PC-9 (cell line): ENCODE measurements at regions not wholly inside any gene's neighbourhood (a gene's known extent, or its start where the extent isn't known, plus 50 kb on each side); places are given as distances from the start of the nearest gene placed in this dataset.

Experiments
- BruUV-seq: library from RNA; stranded (reverse); fragments of 400-500 nt; replicated peaks from 2 replicates; lab custom pipeline; 2021; lab: Mats Ljungman, UMichigan
- CTCF ChIA-PET: fragments of 300-600 bp; sonication (Branson Sonifier 250); formaldehyde crosslinking; loops from one replicate; lab custom pipeline; 2022; ENCODE audit warnings: antibody characterized with exemption; lab: Charles Lee
- POLR2A ChIA-PET: fragments of 300-600 bp; sonication (Branson Sonifier 250); formaldehyde crosslinking; loops from one replicate; lab custom pipeline; 2022; ENCODE audit warnings: antibody characterized with exemption; ENCODE audit not compliant: unreplicated experiment; lab: Charles Lee
- DNase-seq, 2 experiments: peaks; one replicate each; pipeline versions ENCODE4 v3.0.0 to v3.0.0-alpha.2; 2015 to 2022; ENCODE audit warnings: mixed read lengths in 1 of 2
- H2AFZ ChIP-seq: fragments of 200-600 bp; sonication (generic); 2 replicates; pipeline ENCODE4 v1.8.1; 2017; ENCODE audit warnings: antibody characterized with exemption
- H3F3A ChIP-seq: fragments of 200-600 bp; sonication (generic); 2 replicates; pipeline ENCODE4 v1.8.1; 2017; ENCODE audit warnings: antibody characterized with exemption, mild to moderate bottlenecking, low read depth; ENCODE audit not compliant: insufficient read depth
- H3K27ac ChIP-seq: fragments of 200-600 bp; sonication (generic); 2 replicates; pipeline ENCODE4 v1.6.1; 2016; ENCODE audit warnings: mixed run types
- H3K27me3 ChIP-seq: fragments of 200-600 bp; sonication (generic); 2 replicates; pipeline ENCODE4 v1.6.1; 2016; ENCODE audit warnings: low read depth, mixed run types; ENCODE audit not compliant: insufficient read depth
- H3K36me3 ChIP-seq: fragments of 200-600 bp; sonication (generic); 2 replicates; pipeline ENCODE4 v1.6.1; 2016; ENCODE audit warnings: low read depth, mixed run types
- H3K4me1 ChIP-seq: fragments of 200-600 bp; sonication (generic); replicated peaks from 2 replicates; pipeline ENCODE4 v1.6.1; 2016; ENCODE audit warnings: mixed run types; ENCODE audit not compliant: insufficient read depth
- H3K4me2 ChIP-seq: fragments of 200-600 bp; sonication (generic); 2 replicates; pipeline ENCODE4 v1.6.1; 2017; ENCODE audit warnings: mixed run types
- H3K4me3 ChIP-seq: fragments of 200-600 bp; sonication (generic); 2 replicates; pipeline ENCODE4 v1.6.1; 2016; ENCODE audit warnings: mixed run types
- H3K79me2 ChIP-seq: fragments of 200-600 bp; sonication (generic); 2 replicates; pipeline ENCODE4 v1.6.1; 2017; ENCODE audit warnings: low read depth, mixed run types
- H3K9me2 ChIP-seq: fragments of 200-600 bp; sonication (generic); 2 replicates; pipeline ENCODE4 v1.8.1; 2017; ENCODE audit warnings: mild to moderate bottlenecking; ENCODE audit not compliant: insufficient read depth
- H3K9me3 ChIP-seq: fragments of 200-600 bp; sonication (generic); 2 replicates; pipeline ENCODE4 v1.8.1; 2016; ENCODE audit warnings: low read depth; ENCODE audit not compliant: insufficient read depth
- H4K20me1 ChIP-seq: fragments of 200-600 bp; sonication (generic); 2 replicates; pipeline ENCODE4 v1.8.1; 2017; ENCODE audit not compliant: insufficient read depth
- CTCF ChIP-seq: fragments of 200-600 bp; sonication (generic); conservative IDR thresholded peaks from 2 replicates; pipeline ENCODE4 v1.6.1; 2017; ENCODE audit warnings: mixed run types, antibody characterized with exemption, mild to moderate bottlenecking, moderate library complexity
- EZH2 ChIP-seq: fragments of 200-600 bp; sonication (generic); IDR thresholded peaks from 2 replicates; pipeline ENCODE4 v1.8.0; 2017; ENCODE audit warnings: antibody characterized with exemption, low read depth
- intact Hi-C: fragments of 100-400 bp; cut with micrococcal nuclease; formaldehyde crosslinking; loops from one replicate; pipeline ENCODE4 v1.10.0; 2022; ENCODE audit not compliant: unreplicated experiment

GRCh38 chr6:4606016-4606415 lies 170.2 kb upstream of the CDYL start:
- H3K4me2 ChIP-seq, result peak overlapping the region; percentile 88
- peak overlapping the region; percentile 86 for H3K27ac ChIP-seq
- H3K4me3 ChIP-seq, result no peak overlapping the region; the same call in 1 of the 2 replicates
- H3F3A ChIP-seq, result peaks cover 22% of the 10 kb centered on the region
- ChIA-PET POLR2A (no interaction called here), CTCF (no interaction called here)
- H2AFZ ChIP-seq, result no peak overlapping the region
- DNase-seq, result no peak
- BruUV-seq, result no TSS peak
- peaks cover 33% of the 10 kb centered on the region for H3K4me1 ChIP-seq
- no peaks in the 10 kb centered on the region for H3K27me3 ChIP-seq
- no peak for TF ChIP-seq CTCF
- H3K36me3 ChIP-seq, result no peaks in the 10 kb centered on the region
- H3K9me3 ChIP-seq, result no peaks in the 10 kb centered on the region
- intact Hi-C loops, result loop anchor here (2.0 to 10.0 kb wide), 5 partner anchors 169 to 429 kb away; no protein-coding TSS in a partner anchor
- H3K79me2 ChIP-seq, result no peaks in the 10 kb centered on the region
- H3K9me2 ChIP-seq, result no peaks in the 10 kb centered on the region
- no peaks in the 10 kb centered on the region for H4K20me1 ChIP-seq

GRCh38 chr6:4603856-4604369 lies 172.3 kb upstream of the CDYL start:
- H2AFZ ChIP-seq, result no peak overlapping the region
- no peak overlapping the region for H3K4me3 ChIP-seq

GRCh38 chr6:4603291-4603690 lies 172.9 kb upstream of the CDYL start:
- 0 out of 2 replicates have a peak overlapping the region, but pooled peaks have one; percentile 12 for H3K4me2 ChIP-seq
- POLR2A ChIA-PET, result no interaction called here
- H3K27ac ChIP-seq, result peak overlapping the region; percentile 71

More at GRCh38 chr6:4603856-4604369, 172.3 kb upstream of the CDYL start:
- H3F3A ChIP-seq, result peaks cover 22% of the 10 kb centered on the region
- H3K36me3 ChIP-seq, result no peaks in the 10 kb centered on the region
- no TSS peak for BruUV-seq
- no peak for DNase-seq
- H3K9me3 ChIP-seq, result no peaks in the 10 kb centered on the region
- H3K79me2 ChIP-seq, result no peaks in the 10 kb centered on the region
- no peaks in the 10 kb centered on the region for H4K20me1 ChIP-seq
- POLR2A ChIA-PET, result interaction anchor here (0.7 kb wide), 1 partner anchor 22 kb away, joined by 9 read pairs; no protein-coding TSS in a partner anchor
- H3K27me3 ChIP-seq, result no peaks in the 10 kb centered on the region
- CTCF ChIA-PET, result no interaction called here
- intact Hi-C loops, result loop anchor here (1.0 to 10.0 kb wide), 4 partner anchors 43 to 431 kb away; no protein-coding TSS in a partner anchor
- TF ChIP-seq CTCF (no peak), EZH2 (no peak)
- H3K9me2 ChIP-seq, result no peaks in the 10 kb centered on the region
- no peak overlapping the region for H3K4me2 ChIP-seq
- peak overlapping the region; percentile 71 for H3K27ac ChIP-seq
- peaks cover 40% of the 10 kb centered on the region for H3K4me1 ChIP-seq

More at GRCh38 chr6:4603291-4603690, 172.9 kb upstream of the CDYL start:
- H3F3A ChIP-seq, result peaks cover 22% of the 10 kb centered on the region
- no peaks in the 10 kb centered on the region for H3K9me3 ChIP-seq
- no TSS peak for BruUV-seq
- H3K4me1 ChIP-seq, result peaks cover 37% of the 10 kb centered on the region
- no peak overlapping the region for H3K4me3 ChIP-seq
- no peak overlapping the region for H2AFZ ChIP-seq
- intact Hi-C loops, result loop anchor here (1.0 to 10.0 kb wide), 4 partner anchors 44 to 432 kb away; no protein-coding TSS in a partner anchor
- no peaks in the 10 kb centered on the region for H3K27me3 ChIP-seq
- DNase-seq, result peak; percentile 46 to 78
- TF ChIP-seq CTCF (no peak), EZH2 (no peak)
- H3K36me3 ChIP-seq, result no peaks in the 10 kb centered on the region
- CTCF ChIA-PET, result no interaction called here
- H4K20me1 ChIP-seq, result no peaks in the 10 kb centered on the region
- no peaks in the 10 kb centered on the region for H3K9me2 ChIP-seq
- H3K79me2 ChIP-seq, result no peaks in the 10 kb centered on the region
